NAMALWA (cell line): ENCODE measurements at regions not wholly inside any gene's neighbourhood (a gene's known extent, or its start where the extent isn't known, plus 50 kb on each side); places are given as distances from the start of the nearest gene placed in this dataset.
"Not testable (repeated sequence)": the region's sequence is repeated elsewhere in the genome, so short reads cannot be mapped to it uniquely, and the experiment has no call there.

Source experiments
- DNase-seq: peaks from one replicate; pipeline ENCODE4 v3.0.0-alpha.2; 2015; ENCODE audit warnings: low spot score

DNA sequence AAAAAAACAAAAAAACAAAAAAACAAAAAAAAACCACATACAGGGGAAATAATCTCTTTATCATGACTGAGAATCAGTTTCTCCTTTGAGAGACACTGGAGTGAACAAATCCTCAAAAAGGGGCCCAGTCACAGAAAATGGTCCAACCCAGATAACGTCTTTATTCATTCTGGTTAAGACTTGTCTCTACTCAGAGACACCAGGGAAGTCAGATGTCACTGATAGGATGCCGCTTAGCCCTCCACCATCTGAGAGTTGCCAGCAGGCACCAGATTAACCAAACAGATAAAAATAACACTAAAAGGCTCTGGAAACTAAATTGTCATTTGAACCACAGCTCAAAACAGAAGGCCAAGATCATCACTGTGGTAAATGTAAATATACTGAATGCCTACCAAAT lies 1163.4 kb upstream of the ATXN8OS start:
- no peak for DNase-seq

DNA sequence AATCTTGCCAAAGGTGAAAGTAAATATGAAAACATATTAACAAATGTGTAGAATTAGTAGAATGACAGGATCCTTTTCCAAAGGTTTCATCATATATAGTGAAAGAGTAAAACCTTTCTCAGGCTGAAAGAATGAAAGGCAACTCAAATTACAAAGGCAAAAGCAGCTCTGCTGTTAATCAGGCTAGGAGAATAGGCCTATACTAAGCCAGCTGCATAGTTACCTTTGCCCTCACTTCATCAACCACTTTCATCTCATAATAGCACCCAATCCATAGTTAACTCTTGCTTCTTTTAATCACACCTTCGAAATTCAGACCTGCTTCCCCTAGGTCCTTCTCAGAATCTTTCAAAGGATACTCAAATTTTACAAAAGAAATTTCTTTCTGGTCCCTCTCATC lies 1167.6 kb upstream of the ATXN8OS start:
- no peak for DNase-seq

- no peak for DNase-seq
These were observed 1169.0 kb upstream of the ATXN8OS start for GRCh38 chr13:68938639-68939038.

DNA sequence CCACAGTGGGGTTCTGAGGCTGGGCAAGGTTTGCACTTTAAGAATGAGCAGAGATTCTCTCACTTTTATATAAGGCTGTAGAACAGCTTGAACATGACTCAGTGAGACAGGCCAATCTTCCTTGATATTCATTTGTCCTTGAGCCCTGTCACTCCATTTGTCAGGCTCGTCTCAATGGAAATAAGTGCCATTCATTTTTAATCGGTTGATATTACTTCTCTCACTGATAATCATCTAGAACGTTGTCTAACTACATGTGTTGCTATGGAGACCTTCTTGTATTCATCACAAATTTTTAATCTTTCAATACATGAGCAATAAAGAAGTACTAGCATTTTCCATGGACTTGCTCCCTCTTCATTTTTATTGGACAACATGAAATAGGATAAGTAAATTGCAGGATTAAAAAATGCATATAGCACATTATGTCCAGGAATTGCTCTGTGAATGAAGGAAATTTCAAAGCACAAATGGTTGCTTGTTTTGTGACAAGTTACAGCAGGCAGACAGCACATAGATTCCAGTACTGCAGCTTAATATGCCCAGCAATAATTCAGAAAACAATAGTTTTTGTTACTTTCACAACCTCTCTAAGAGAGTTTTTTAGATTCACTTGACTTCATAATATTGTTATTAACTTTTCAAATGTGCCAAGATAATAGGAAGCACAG lies 1178.4 kb upstream of the ATXN8OS start:
- DNase-seq: no peak

GRCh38 chr13:68927387-68928026 lies 1180.1 kb upstream of the ATXN8OS start:
- peak; percentile 50 for DNase-seq

- DNase-seq: no peak
These were observed 1183.6 kb upstream of the ATXN8OS start for GRCh38 chr13:68923995-68924394.

- DNase-seq: no peak
These were observed 1198.7 kb upstream of the ATXN8OS start for GRCh38 chr13:68908879-68909278.

DNA sequence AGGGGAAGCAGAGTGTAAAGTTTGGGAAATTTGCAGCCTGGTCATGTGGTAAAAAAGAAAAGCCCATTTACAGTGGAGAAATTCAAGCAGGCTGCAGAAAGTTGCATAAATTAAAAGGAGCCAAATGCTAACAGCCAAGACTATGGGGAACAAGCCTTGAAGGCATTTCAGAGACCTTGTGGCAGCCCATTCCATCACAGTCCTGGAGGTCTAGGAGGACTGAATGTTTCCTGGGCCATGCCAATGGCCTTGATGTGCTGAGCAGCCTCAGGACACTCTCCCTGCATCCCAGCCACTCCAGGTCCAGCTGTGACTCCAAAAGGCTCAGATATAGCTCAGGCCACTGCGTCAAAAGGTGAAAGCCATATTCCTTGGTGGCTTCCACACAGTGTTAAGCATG lies 1202.4 kb upstream of the ATXN8OS start:
- no peak for DNase-seq

DNA sequence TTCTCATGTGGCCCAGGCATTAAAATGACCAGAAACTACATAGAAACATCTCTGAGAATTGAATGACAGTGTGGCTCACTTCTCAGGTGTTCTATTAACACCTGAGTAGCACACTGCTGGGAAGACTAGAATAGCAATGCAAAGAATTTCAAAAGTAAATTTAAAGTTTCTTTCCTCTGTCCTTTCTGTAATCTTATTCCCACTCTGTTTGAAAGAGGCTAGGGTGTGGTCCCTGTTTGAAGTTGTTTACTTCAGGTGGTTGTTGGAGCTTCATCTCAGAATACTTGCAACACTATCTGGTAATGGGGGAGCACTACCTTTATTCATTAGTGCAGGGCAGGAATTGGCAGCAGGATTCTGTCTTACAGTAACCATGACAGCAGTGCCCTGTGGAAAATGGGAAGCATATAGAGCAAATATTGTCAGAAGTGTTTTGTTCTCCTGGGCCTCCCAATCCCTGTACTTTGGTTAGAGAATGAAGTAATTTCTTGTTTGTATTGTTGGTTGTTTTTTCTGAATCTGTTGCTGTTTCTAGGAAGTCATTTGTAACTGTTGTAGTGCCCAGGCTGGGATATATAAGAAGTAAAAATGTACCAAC lies 1210.2 kb upstream of the ATXN8OS start:
- no peak for DNase-seq

- no peak for DNase-seq
These were observed 1211.9 kb upstream of the ATXN8OS start for GRCh38 chr13:68895696-68896095.

DNA sequence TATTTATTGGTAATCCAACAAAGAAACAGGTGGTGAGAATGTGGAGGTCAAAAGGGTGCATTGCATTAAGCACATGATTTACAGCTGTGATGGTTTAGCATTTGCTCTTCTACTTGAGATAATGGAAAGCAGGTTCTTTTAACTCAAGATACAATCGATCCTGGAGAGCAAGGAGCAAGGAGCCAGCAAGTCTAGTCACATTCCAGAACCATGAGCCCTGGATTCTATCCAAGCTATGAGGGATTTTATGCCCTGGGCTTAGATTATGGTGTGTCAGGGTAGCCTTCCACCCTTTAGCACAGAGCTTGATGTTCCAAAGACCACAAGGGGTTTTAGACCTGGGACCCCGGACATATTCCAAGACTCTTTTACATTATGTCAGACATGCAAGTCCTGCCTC lies 1213.9 kb upstream of the ATXN8OS start:
- not testable (repeated sequence) for DNase-seq

DNA sequence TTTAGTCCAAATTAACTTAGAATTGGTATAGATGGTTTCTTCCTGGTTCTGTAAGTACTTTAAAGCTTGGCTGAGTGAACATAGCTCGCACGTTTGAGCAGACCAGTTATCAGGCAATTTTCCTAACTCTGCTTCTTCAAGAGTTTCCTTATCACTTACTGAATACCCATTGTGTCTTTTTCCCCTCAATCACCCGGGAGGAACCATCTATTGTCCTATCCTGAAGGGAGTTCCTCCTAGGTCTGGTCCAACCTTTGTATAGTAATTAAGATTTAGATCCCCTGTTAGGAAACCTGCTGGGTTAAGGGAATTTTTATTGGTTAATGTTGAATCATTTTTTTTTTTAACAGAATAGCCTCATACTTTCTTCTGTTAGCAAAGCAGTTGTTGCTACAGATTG lies 1215.0 kb upstream of the ATXN8OS start:
- not testable (repeated sequence) for DNase-seq

DNA sequence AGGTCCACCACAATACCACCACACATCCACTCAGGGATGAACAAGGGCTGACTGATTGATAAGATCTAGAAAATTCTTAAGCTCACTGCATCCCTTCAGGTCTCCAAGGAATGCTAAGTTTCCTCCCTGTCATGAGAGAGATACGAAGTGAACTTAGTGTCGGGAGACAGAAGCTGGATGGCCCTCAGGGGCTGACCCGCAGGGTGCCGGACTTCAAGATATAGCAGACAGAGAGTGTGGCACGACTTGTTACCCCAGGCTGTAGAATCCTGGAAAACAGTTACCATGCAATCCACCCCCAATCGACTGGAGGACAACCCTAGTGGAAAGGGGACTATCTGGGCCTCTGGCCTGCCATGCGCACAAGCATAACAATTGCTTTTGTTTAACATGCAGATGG lies 1217.5 kb upstream of the ATXN8OS start:
- not testable (repeated sequence) for DNase-seq

DNA sequence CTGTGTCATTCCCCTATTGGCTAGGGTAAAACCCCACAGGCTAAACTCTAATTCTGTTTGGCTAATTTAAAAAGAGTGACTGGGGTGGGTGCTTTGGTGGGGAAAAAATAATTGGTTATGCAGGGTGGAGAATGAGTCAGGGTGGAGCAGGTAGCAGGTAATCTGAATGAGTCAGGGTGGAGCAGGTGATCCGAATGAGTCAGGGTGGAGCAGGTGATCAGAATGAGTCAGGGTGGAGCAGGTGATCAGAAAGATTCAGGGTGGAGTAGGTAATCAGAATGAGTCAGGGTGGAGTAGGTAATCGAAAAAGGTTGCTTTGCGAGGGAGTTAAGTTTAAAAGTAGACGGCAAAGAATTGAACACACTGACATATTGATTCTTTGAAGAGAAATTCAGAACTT lies 1218.8 kb upstream of the ATXN8OS start:
- no peak for DNase-seq

DNA sequence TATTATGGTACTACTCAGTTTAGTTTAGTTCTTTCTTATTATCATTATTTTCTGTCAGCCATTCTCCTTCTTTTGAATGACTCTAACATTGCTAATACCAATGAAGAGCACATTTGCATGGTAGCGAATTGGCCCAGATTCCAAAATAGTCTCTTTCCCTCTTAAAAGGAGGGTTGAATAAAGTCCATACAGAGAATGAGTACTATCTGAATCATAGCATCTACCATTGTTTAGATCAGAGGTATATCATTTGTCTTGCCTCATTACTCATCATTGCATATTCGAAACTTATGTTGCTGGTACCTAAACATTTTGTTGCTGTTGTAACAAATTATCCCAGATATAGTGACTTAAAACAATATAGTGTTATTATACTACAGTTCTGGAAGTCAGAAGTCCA lies 1235.3 kb upstream of the ATXN8OS start:
- DNase-seq: no peak

- DNase-seq: no peak
These were observed 1256.6 kb upstream of the ATXN8OS start for GRCh38 chr13:68851026-68851425.

- no peak for DNase-seq
These were observed 1257.5 kb upstream of the ATXN8OS start for GRCh38 chr13:68850160-68850559.

GRCh38 chr13:68846663-68847062 lies 1261.0 kb upstream of the ATXN8OS start:
- DNase-seq: no peak

GRCh38 chr13:68834375-68834774 lies 1273.3 kb upstream of the ATXN8OS start:
- DNase-seq: no peak

DNA sequence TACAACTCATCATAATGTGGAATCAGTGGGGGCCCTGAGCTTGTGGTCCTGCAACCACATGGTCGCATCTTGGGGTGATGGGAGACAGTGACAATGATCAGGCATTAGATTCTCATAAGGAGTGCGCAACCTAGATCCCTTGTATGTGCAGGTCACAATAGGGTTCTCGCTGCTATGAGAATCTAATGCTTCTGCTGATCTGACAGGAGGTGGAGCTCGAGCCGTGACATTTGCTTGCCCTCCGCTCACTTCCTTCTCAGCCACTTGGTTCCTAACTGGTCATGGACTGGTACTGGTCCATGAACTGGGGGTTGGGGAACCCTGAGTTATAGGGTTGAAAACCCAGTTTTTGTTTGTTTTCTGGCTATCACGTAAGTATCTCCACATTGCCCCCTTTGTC lies 1290.9 kb upstream of the ATXN8OS start:
- no peak for DNase-seq

GRCh38 chr13:68813180-68813796 lies 1294.3 kb upstream of the ATXN8OS start:
- DNase-seq: no peak

DNA sequence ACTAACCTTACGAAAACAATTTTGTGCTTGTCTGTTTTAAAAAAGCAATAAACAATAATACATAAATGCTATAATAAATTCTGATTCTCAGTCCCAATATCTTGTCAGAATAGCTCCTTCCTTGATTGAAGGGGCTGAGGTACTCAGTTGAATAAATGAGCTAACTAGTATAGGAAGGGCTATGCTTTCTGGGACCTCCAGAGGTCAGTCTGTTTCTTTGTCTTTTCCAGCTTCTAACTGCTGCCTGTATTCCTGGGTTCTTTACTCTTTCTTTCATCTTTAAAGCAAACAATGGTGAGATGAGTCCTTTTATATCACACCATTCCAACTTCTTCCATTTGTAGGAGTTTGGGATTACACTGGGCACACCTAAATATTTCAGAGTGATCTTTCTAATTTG lies 1297.0 kb upstream of the ATXN8OS start:
- peak; percentile 23 for DNase-seq

GRCh38 chr13:68808456-68808855 lies 1299.2 kb upstream of the ATXN8OS start:
- DNase-seq: no peak
